Fibroblast of the aortic adventitia (primary cell): ENCODE measurements at regions not wholly inside any gene's neighbourhood (a gene's known extent, or its start where the extent isn't known, plus 50 kb on each side); places are given as distances from the start of the nearest gene placed in this dataset.
"Not testable (repeated sequence)": the region's sequence is repeated elsewhere in the genome, so short reads cannot be mapped to it uniquely, and the experiment has no call there.

Experiments used
- DNase-seq: peaks from one replicate; pipeline ENCODE4 v3.0.0-alpha.2; 2010; ENCODE audit warnings: low read depth
- H3K4me3 ChIP-seq: 2 replicates; pipeline ENCODE4 v1.5.1; 2011; ENCODE audit warnings: low read depth, mild to moderate bottlenecking, control low read depth, low read length, moderate library complexity
- TF ChIP-seq, protein P1 (sequence below): IDR thresholded peaks from 2 replicates; pipeline ENCODE4 v1.5.1; 2011; ENCODE audit warnings: mild to moderate bottlenecking, low read length, control low read depth, inconsistent platforms; ENCODE audit not compliant: insufficient read depth

DNA sequence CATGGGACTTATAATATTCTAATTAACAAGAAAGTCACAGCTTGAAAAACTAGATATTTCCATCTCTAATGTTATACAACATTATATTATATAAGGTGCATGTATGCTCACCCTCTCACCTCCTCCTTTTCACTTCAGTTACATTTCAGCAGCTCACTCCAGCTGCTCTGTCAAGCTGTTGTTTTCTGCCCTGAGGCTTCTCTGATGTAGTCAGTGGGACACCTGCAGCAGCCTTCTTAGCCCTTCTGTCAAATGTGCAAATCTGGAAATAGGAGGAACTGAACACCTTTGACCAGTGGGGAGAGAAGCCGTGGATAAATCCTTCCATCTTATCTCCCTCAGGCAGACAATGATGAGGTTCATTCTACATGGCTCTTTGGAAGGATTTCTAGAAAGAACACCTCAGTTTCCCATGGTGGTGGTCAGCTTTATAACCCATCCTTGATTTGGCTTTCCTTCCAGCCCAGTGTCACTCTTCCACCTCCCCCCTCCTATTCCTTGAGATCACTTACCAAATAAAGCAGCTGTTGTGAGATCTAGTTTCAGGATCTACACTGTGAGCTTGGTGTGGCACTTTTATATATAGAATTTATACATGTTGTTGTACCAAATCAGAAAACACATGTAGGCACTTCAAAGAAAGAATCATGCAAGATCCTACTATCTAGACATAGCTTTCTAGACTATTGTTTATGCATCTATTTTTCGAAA, 79.6 kb upstream of the STK38L start:
- no peak overlapping the region for H3K4me3 ChIP-seq
- DNase-seq: no peak
- TF ChIP-seq, protein P1, sequence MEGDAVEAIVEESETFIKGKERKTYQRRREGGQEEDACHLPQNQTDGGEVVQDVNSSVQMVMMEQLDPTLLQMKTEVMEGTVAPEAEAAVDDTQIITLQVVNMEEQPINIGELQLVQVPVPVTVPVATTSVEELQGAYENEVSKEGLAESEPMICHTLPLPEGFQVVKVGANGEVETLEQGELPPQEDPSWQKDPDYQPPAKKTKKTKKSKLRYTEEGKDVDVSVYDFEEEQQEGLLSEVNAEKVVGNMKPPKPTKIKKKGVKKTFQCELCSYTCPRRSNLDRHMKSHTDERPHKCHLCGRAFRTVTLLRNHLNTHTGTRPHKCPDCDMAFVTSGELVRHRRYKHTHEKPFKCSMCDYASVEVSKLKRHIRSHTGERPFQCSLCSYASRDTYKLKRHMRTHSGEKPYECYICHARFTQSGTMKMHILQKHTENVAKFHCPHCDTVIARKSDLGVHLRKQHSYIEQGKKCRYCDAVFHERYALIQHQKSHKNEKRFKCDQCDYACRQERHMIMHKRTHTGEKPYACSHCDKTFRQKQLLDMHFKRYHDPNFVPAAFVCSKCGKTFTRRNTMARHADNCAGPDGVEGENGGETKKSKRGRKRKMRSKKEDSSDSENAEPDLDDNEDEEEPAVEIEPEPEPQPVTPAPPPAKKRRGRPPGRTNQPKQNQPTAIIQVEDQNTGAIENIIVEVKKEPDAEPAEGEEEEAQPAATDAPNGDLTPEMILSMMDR: no peak

DNA sequence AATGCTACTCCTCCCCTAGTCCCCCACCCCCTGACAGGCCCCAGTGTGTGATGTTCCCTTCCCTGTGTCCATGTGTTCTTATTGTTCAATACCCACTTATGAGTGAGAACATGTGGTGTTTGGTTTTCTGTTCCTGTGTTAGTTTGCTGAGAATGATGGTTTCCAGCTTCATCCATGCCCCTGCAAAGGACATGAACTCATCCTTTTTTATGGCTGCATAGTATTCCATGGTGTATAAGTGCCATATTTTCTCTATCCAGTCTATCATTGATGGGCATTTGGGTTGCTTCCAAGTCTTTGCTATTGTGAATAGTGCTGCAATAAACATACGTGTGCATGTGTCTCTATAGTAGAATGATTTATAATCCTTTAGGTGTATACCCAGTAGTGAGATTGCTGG, 78.1 kb upstream of the STK38L start:
- not testable (repeated sequence) for H3K4me3 ChIP-seq, DNase-seq

- H3K4me3 ChIP-seq, DNase-seq: not testable (repeated sequence)
Observed at GRCh38 chr12:27171494-27171893, 72.6 kb upstream of the STK38L start.

DNA sequence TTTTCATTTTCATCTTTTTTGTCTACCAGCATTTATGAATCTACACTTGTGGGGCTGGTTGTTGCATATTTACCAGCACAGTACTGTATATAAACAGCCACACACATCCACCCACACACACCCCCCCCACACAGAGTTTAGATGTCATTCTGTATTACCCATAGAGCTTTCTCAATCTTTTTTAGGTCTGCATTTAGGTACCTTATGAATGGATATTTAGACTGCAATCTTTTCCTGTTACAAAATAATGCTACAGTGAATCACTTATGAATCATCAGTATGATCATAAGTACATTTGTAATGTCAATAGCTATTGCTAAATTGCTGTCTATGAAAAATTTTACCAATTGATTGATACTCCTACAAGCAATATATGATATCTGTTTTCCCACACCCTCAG, 67.3 kb upstream of the STK38L start:
- DNase-seq: peak; percentile 68
- TF ChIP-seq, protein P1: no peak

DNA sequence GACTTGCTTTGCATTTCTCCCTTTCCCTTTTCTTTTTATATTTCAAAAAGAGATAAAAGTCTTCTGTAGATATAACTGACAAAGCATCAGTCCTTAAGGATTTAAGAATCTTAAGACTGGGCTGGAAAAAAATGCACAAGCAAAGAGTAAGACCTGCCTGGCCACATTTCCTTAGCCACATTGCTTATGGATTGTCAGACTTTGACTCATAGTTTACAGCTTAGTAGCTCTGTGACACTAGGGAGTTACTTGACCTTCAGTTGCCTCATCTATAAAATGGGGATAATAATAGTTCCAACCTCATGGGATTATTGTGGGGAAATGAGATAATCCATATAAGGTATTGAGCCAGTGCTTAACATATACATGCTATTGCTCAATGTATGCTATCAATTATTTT, 66.4 kb upstream of the STK38L start:
- DNase-seq: peak; percentile 66
- TF ChIP-seq, protein P1: no peak
- no peak overlapping the region for H3K4me3 ChIP-seq

More for the DNA sequence above, 67.3 kb upstream of the STK38L start:
- no peak overlapping the region for H3K4me3 ChIP-seq

DNA sequence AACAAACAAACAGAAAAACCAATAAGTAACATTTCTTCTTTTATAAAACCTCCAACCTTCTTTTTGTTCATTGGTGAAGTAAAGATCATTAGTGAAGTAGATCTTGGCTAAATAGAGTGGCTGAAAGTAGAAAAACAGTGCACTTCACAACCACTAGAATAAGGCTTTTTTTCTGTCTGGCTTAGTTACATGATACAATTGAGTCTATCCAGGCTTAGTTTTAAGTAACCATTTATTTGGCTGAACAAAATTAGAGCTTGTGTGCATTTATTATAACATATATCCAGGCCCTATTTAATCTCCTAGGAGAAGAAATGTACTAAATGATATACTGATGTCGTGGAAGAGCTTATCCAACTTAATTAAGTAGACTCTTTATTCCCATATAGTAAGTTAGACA, 65.8 kb upstream of the STK38L start:
- H3K4me3 ChIP-seq: no peak overlapping the region
- TF ChIP-seq, protein P1: no peak
- DNase-seq: peak; percentile 13

DNA sequence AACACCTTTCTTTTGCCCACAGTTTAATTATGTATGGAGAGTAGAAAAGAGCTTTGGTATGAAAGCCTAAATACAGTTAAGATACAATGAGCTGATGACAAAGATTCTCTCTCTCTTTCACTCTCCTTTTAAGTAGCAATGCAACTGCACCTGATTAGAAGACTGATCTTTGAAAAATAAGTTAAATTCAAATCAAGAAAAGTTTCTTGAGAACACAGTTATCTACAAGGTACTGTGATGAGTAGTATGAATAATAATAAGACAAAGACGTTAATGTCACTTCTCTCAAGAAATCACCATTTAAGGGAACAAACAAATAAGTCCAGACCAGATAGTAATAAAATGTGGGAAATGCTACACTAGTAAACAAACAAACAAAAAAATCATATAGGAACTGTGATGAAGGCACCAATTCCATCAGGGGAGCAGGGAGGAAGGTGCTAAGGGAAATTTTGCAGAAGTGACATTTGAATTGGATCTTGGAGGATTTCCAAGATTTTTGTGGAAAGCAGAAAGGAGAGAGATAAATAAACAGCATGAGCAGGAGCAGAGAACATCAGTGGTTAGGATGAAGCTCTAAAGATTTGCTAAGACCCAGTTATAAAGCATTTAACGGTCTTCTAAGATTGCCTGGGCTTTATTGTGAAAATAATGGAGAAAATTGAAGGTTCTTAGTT, 65.2 kb upstream of the STK38L start:
- peak; percentile 27 for DNase-seq
- TF ChIP-seq, protein P1: no peak
- H3K4me3 ChIP-seq: no peak overlapping the region
